ENCODE measurements at regions not wholly inside any gene's neighbourhood (a gene's known extent, or its start where the extent isn't known, plus 50 kb on each side); places are given as distances from the start of the nearest gene placed in this dataset.
"Not testable (repeated sequence)": the region's sequence is repeated elsewhere in the genome, so short reads cannot be mapped to it uniquely, and the experiment has no call there.

DNA sequence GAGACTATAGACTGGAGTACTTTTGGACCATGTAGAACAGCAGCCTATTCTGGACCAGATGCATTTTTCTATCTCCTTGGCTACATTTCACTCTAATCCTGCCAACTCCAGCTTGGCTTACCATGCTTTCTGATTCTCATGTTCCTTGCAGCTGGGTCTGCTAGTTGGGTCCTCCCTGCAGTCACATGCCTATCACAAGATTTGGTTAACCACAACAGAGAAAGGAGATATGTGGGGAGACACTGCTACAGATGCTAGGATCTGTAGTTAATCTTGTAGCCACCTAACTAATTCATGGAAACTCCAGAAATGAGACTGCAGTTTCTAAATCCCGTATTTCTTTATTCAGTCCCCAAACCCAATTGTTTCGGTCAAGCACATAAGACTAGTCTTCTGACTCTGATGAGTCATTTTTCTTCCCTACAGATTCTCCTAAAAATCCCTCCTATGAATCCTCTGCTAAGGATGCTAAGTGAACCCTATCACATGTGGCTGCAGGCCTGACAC, 410.6 kb downstream of the DAD1 start:
- DNase-seq (ENCODE audit: extremely low spot score), result no peak
- POLR2A ChIA-PET, result no interaction called here
- CTCF ChIA-PET, result no interaction called here
- no peak for TF ChIP-seq BHLHE40 (IDR thresholded peaks at IDR 0.05; ENCODE audit: borderline replicate concordance)
- no peak for TF ChIP-seq HDGF (IDR thresholded peaks at IDR 0.05; ENCODE audit: borderline replicate concordance)
- TF ChIP-seq, protein P1, sequence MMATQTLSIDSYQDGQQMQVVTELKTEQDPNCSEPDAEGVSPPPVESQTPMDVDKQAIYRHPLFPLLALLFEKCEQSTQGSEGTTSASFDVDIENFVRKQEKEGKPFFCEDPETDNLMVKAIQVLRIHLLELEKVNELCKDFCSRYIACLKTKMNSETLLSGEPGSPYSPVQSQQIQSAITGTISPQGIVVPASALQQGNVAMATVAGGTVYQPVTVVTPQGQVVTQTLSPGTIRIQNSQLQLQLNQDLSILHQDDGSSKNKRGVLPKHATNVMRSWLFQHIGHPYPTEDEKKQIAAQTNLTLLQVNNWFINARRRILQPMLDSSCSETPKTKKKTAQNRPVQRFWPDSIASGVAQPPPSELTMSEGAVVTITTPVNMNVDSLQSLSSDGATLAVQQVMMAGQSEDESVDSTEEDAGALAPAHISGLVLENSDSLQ (IDR thresholded peaks at IDR 0.05), result no peak
- no peak for TF ChIP-seq LEF1 (IDR thresholded peaks at IDR 0.05; ENCODE audit: borderline replicate concordance)

DNA sequence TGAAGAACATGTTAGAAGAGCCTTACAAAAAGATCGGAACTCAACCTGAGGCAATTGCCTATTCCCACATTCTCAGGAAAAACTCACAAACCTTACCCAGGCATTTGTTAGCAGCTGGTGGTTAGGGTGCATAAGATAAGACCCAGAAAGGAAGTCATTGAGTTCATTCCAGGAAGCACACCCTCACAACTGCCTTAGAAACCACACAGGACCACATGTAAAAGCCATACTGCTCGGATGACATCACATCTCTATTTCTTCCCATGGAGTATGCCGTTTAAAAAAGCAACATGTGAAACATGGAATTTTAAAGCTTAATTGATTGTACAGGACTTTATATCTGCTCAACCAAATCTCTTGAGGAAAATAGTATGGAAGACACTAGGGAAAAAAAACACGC, 411.2 kb downstream of the DAD1 start:
- TF ChIP-seq ZNF384 (IDR thresholded peaks at IDR 0.05) (no peak), SUZ12 (IDR thresholded peaks at IDR 0.05) (no peak), BHLHE40 (IDR thresholded peaks at IDR 0.05; ENCODE audit: borderline replicate concordance) (no peak), FOXA1 (IDR thresholded peaks at IDR 0.05) (no peak), ARNT (IDR thresholded peaks at IDR 0.05) (no peak), FOXM1 (IDR thresholded peaks at IDR 0.05; ENCODE audit: borderline replicate concordance) (no peak), CTBP1 (IDR thresholded peaks at IDR 0.05; ENCODE audit: borderline replicate concordance) (no peak), SP1 (IDR thresholded peaks at IDR 0.05) (no peak), HDGF (IDR thresholded peaks at IDR 0.05; ENCODE audit: borderline replicate concordance) (no peak)
- TF ChIP-seq, protein P1 (IDR thresholded peaks at IDR 0.05), result no peak
- POLR2A ChIA-PET, result no interaction called here
- CTCF ChIA-PET, result no interaction called here
- no peak for DNase-seq (ENCODE audit: extremely low spot score)

DNA sequence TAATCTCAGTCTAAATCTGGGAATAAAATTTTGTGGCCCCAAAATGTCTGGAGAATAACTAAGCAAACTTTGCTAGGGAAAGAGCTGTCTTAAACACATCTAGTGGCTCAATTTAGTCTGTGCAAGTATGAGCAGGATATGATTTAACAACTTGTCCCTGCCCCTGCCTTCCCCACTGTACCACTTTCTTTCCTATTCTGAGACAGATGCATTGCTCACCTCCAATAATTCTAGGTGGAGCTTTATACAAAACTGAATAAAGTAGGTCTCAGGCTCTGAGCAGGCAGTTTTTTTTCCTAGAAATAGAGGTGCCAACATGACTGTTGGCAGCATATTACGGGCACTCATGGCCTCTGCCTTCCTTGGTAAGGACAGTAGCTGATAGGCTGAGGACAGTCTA, 412.1 kb downstream of the DAD1 start:
- TF ChIP-seq, protein P1 (IDR thresholded peaks at IDR 0.05), result no peak
- no peak for TF ChIP-seq BHLHE40 (IDR thresholded peaks at IDR 0.05; ENCODE audit: borderline replicate concordance)
- TF ChIP-seq ARNT (IDR thresholded peaks at IDR 0.05), result no peak
- no peak for TF ChIP-seq CTBP1 (IDR thresholded peaks at IDR 0.05; ENCODE audit: borderline replicate concordance)
- TF ChIP-seq HDGF (IDR thresholded peaks at IDR 0.05; ENCODE audit: borderline replicate concordance), result no peak
- CTCF ChIA-PET, result no interaction called here
- DNase-seq (ENCODE audit: extremely low spot score), result no peak
- POLR2A ChIA-PET, result no interaction called here

DNA sequence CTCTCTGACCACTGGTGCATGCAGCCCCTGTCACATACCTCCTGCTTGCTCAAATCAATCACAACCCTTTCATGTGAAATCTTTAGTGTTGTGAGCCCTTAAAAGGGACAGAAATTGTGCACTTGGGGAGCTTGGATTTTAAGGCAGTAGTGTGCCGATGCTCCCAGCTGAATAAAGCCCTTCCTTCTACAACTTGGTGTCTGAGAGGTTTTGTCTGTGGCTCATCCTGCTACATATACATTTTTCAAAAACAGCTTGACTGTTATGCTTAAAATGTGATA, 413.8 kb downstream of the DAD1 start:
- CTCF ChIA-PET, result interaction anchor here (0.7 kb wide), 1 partner anchor 16 kb away, joined by 3 read pairs; no protein-coding TSS in a partner anchor
- DNase-seq (ENCODE audit: extremely low spot score); POLR2A ChIA-PET: not testable (repeated sequence)

DNA sequence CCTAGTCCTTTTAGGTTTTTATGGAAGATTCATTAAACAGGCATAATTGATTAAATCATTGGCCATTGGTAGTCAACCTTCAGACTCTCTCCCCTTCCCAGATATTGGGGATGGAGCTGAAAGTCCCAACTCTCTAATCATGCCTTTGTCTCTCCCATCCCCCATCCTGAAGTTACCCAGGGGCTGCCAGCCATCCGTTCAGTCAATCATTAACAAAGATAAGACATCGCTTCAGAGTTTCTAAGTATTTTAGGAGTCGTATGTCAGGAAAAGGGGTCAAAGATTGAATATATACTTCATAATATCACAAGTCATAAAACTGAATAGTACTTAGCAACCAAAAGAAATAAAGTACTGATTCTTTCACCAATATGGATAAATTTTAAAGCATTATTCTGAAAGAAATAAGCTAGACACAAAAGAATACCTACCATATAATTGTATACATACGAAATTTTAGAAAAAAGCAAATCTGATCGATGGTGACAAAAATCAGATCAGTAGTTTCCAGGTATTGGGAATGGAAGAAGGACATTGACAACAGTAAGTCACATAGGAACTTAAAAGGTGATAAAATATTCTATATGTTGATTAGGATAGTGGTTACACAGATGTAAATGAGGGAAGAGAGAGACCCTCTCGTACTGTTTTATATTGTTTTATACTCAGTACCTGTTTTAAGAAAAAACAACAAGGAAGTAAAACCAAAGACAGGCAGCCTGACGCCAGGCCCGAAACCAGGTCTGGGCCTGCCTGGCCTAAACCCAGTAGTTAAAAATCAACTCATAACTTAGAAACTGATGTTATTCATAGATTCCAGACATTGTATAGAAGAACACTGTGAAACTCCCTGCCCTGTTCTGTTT, 414.4 kb downstream of the DAD1 start:
- no peak for TF ChIP-seq SUZ12 (IDR thresholded peaks at IDR 0.05)
- no peak for TF ChIP-seq HDGF (IDR thresholded peaks at IDR 0.05; ENCODE audit: borderline replicate concordance)
- no peak for DNase-seq (ENCODE audit: extremely low spot score)
- ChIA-PET POLR2A (no interaction called here), CTCF (interaction anchor here (0.7 kb wide), 1 partner anchor 15 kb away, joined by 3 read pairs; no protein-coding TSS in a partner anchor)

DNA sequence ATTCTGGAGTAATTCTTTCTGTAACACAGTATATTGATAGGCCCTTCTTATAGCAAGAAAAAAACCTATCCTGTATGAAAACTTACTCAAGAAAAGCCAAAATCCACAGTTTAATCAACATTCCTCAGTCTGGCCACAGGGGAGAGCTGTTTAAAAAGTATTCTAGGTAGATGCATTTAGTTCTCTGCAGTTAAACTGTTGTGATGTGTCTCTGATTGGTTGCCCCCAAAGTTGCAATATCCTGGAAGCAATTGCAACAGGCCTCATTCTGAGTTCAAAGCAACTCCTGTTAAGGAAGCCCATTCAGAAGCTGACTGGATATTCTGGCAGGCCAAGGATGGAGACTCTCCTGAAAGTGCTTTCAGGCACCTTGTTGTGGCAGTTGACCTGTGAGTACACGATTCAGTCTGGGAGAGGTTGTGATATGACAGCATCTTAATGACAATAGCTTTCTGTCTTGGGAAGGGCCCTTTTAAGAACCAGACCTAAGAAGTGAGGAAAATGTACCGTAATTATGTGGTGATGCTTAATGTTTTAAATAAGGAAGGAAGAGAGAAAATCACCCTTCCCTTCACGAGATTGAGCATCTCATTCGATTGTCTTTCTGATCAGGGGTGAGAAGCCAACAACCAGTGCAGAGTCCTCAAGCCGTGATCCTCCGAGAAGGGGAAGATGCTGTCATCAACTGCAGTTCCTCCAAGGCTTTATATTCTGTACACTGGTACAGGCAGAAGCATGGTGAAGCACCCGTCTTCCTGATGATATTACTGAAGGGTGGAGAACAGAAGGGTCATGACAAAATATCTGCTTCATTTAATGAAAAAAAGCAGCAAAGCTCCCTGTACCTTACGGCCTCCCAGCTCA, 420.7 kb downstream of the DAD1 start:
- POLR2A ChIA-PET, result no interaction called here
- CTCF ChIA-PET, result no interaction called here

DNA sequence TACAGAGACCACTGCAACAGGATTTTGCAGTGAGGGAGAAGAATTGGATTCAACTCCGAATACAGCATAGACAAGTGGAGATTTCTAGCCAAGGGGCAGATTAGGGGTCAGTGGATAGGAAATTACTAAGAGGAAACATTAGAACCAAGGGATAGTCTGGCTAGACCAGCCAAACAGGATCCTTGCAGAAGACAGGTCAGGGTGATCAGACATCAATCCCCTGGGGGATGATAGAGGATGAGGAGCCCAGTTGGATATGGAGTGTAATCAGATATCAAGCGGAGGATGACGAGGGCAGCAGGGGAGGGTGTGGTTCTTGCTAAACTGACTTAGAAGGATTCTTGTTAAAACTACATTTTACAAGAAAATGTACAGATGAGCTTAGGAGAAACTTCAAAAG, 424.4 kb downstream of the DAD1 start:
- no peak for TF ChIP-seq TARDBP (IDR thresholded peaks at IDR 0.05)
- TF ChIP-seq, protein P1 (IDR thresholded peaks at IDR 0.05), result no peak
- TF ChIP-seq FOXK2 (IDR thresholded peaks at IDR 0.05), result no peak
- TF ChIP-seq LEF1 (IDR thresholded peaks at IDR 0.05; ENCODE audit: borderline replicate concordance), result no peak
- TF ChIP-seq BHLHE40 (IDR thresholded peaks at IDR 0.05; ENCODE audit: borderline replicate concordance), result no peak
- no peak for TF ChIP-seq FOXM1 (IDR thresholded peaks at IDR 0.05; ENCODE audit: borderline replicate concordance)
- no peak for TF ChIP-seq SUZ12 (IDR thresholded peaks at IDR 0.05)
- no peak for TF ChIP-seq L3MBTL2 (conservative IDR thresholded peaks at IDR 0.05)
- TF ChIP-seq FOXA1 (IDR thresholded peaks at IDR 0.05), result no peak
- TF ChIP-seq CTBP1 (IDR thresholded peaks at IDR 0.05; ENCODE audit: borderline replicate concordance), result no peak
- ChIA-PET POLR2A (no interaction called here), CTCF (no interaction called here)
- no peak for DNase-seq (ENCODE audit: extremely low spot score)

More for the DNA sequence above, 420.7 kb downstream of the DAD1 start:
- DNase-seq (ENCODE audit: extremely low spot score), result no peak
- no peak for TF ChIP-seq FOXA1 (IDR thresholded peaks at IDR 0.05)
- no peak for TF ChIP-seq SUZ12 (IDR thresholded peaks at IDR 0.05)
- TF ChIP-seq L3MBTL2 (conservative IDR thresholded peaks at IDR 0.05), result no peak
- TF ChIP-seq NFRKB (IDR thresholded peaks at IDR 0.05), result no peak
- no peak for TF ChIP-seq CTBP1 (IDR thresholded peaks at IDR 0.05; ENCODE audit: borderline replicate concordance)
- TF ChIP-seq HDGF (IDR thresholded peaks at IDR 0.05; ENCODE audit: borderline replicate concordance), result no peak
- TF ChIP-seq ZNF384 (IDR thresholded peaks at IDR 0.05), result no peak
- TF ChIP-seq ELF4 (IDR thresholded peaks at IDR 0.05), result no peak
- TF ChIP-seq ARNT (IDR thresholded peaks at IDR 0.05), result no peak
- TF ChIP-seq SP1 (IDR thresholded peaks at IDR 0.05), result no peak
- no peak for TF ChIP-seq LEF1 (IDR thresholded peaks at IDR 0.05; ENCODE audit: borderline replicate concordance)
- no peak for TF ChIP-seq TARDBP (IDR thresholded peaks at IDR 0.05)
- no peak for TF ChIP-seq FOXM1 (IDR thresholded peaks at IDR 0.05; ENCODE audit: borderline replicate concordance)

All from HEK293T (cell line).